ENCODE measurements at regions not wholly inside any gene's neighbourhood (a gene's known extent, or its start where the extent isn't known, plus 50 kb on each side); places are given as distances from the start of the nearest gene placed in this dataset.

- TF ChIP-seq CTCF (IDR thresholded peaks at IDR 0.05) (no peak), POLR2A (IDR thresholded peaks at IDR 0.05) (no peak)
Measured at GRCh38 chr1:20431176-20431460, 54.9 kb downstream of the CAMK2N1 start.
